Parathyroid adenoma (tissue), 2 donors: ENCODE measurements at regions not wholly inside any gene's neighbourhood (a gene's known extent, or its start where the extent isn't known, plus 50 kb on each side); places are given as distances from the start of the nearest gene placed in this dataset.
"Not testable (repeated sequence)": the region's sequence is repeated elsewhere in the genome, so short reads cannot be mapped to it uniquely, and the experiment has no call there.

Experiments
- H2AFZ ChIP-seq: fragments of 300-600 bp; sonication (generic); one replicate; pipeline ENCODE4 v1.7.0; 2017; ENCODE audit warnings: antibody characterized with exemption, mild to moderate bottlenecking
- H3K27ac ChIP-seq: fragments of 300-600 bp; sonication (generic); one replicate; pipeline ENCODE4 v1.7.0; 2017
- H3K27me3 ChIP-seq: fragments of 300-600 bp; sonication (generic); one replicate; pipeline ENCODE4 v1.7.0; 2017; ENCODE audit warnings: low read length; ENCODE audit not compliant: control insufficient read depth, insufficient read depth
- H3K36me3 ChIP-seq: fragments of 300-600 bp; sonication (generic); one replicate; pipeline ENCODE4 v1.7.0; 2017; ENCODE audit warnings: low read length; ENCODE audit not compliant: control insufficient read depth, insufficient read depth
- H3K4me1 ChIP-seq: fragments of 300-600 bp; sonication (generic); one replicate; pipeline ENCODE4 v1.7.0; 2017; ENCODE audit warnings: control low read depth
- H3K4me2 ChIP-seq: fragments of 300-600 bp; sonication (generic); one replicate; pipeline ENCODE4 v1.7.0; 2017; ENCODE audit warnings: low read length
- H3K4me3 ChIP-seq: fragments of 300-600 bp; sonication (generic); one replicate; pipeline ENCODE4 v1.7.0; 2017; ENCODE audit warnings: low read depth, low read length
- H3K79me2 ChIP-seq: fragments of 300-600 bp; sonication (generic); one replicate; pipeline ENCODE4 v1.7.0; 2017; ENCODE audit warnings: control low read depth
- H3K9ac ChIP-seq: fragments of 300-600 bp; sonication (generic); one replicate; pipeline ENCODE4 v1.7.0; 2017; ENCODE audit warnings: mild to moderate bottlenecking
- H3K9me3 ChIP-seq: fragments of 300-600 bp; sonication (generic); one replicate; pipeline ENCODE4 v1.7.0; 2017; ENCODE audit warnings: low read length; ENCODE audit not compliant: control insufficient read depth
- TF ChIP-seq, protein P1 (sequence below): fragments of 300-600 bp; sonication (generic); IDR thresholded peaks from one replicate; pipeline ENCODE4 v1.7.0; 2017; ENCODE audit warnings: antibody characterized with exemption, mild to moderate bottlenecking
- donor health status: primary hyperparathyroidism.

DNA sequence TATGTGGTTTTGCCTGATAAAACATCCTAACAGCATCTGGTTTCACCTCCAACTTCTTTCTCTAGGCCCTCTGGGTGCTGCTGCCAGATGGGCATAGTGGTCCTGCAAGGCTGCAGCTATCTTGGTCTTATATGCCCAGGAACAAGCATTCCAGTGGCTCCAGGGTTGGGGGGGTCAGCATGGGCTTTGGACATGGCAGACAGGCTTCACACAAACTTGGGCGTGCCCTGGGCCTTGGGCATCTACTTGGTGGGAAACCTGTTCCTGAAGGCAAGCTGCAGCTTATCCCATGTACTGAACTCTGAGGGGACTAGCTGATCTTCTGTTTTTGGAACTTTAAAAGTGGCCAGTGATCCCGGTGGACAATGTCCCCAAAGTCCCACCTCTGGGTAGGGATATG lies 54.9 kb upstream of the ZNF678 start:
- H3K4me1 ChIP-seq: no peaks in the 10 kb centered on the region
- no peak overlapping the region for H3K4me2 ChIP-seq
- no peak overlapping the region for H2AFZ ChIP-seq
- H3K4me3 ChIP-seq: no peak overlapping the region
- H3K9ac ChIP-seq: no peak overlapping the region
- no peaks in the 10 kb centered on the region for H3K9me3 ChIP-seq
- TF ChIP-seq, protein P1, sequence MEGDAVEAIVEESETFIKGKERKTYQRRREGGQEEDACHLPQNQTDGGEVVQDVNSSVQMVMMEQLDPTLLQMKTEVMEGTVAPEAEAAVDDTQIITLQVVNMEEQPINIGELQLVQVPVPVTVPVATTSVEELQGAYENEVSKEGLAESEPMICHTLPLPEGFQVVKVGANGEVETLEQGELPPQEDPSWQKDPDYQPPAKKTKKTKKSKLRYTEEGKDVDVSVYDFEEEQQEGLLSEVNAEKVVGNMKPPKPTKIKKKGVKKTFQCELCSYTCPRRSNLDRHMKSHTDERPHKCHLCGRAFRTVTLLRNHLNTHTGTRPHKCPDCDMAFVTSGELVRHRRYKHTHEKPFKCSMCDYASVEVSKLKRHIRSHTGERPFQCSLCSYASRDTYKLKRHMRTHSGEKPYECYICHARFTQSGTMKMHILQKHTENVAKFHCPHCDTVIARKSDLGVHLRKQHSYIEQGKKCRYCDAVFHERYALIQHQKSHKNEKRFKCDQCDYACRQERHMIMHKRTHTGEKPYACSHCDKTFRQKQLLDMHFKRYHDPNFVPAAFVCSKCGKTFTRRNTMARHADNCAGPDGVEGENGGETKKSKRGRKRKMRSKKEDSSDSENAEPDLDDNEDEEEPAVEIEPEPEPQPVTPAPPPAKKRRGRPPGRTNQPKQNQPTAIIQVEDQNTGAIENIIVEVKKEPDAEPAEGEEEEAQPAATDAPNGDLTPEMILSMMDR: no peak
- H3K36me3 ChIP-seq: no peaks in the 10 kb centered on the region
- no peaks in the 10 kb centered on the region for H3K79me2 ChIP-seq
- no peak overlapping the region for H3K27ac ChIP-seq
- no peaks in the 10 kb centered on the region for H3K27me3 ChIP-seq

DNA sequence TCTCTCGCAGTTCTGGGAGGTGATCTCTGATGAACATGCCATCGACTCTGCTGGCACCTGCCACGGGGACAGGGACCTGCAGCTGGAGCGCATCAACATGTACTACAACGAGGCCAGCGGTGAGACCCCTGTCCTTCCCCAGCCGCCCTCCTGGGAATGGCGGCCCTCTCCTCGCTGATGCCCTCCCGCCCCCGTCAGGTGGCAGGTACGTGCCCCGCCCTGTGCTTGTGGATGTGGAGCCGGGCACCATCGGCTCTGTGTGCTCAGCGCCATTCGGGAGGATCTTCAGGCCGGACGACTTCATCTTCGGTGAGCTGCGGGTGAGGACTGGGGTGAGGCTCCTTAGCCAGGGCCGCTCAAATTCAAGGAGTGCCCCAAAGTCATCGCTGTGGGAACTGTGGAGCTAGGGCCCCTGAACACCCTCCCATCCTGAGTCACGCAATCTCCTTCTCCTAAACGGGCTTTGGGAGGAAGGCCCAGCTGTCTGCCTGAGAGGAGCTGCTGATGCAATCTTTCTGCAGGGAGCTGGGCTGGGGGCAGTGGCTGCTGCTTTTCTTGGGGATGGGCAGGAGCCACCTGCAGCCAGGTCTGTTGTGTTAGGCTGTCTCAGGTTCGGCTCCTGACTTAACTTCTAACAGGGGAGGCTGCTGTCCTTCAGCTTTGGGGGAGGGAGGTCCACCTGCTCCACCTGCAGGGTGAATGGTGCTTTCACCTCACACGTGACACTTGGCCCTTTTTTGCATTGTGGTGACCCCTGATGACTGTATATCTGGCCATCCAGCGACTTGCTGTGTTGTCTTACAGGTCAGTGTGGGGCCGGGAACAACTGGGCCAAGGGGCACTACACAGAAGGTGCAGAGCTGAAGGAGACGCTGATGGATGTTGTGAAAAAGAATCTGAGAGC lies 56.6 kb upstream of the ZNF678 start:
- not testable (repeated sequence) for H3K4me3 ChIP-seq, H3K79me2 ChIP-seq

DNA sequence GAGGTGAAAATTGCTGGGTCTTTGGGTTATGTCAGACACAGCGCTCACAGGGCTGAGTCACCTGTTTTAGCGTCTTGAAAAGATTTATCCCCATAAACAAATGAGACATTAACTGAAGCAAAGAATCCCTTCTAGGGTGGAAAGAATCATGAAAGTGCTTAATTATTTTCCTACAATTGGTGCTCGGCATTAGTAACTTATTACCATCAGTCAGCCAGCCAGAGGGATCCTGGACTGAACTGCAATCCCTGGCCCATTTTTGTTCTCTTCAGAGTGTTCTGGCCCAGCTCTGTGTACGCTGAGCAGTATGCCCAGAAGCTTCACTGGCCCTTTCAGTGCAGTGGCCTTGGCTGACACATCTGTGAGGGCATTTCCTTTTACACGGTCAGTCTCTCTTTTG lies 67.3 kb upstream of the ZNF678 start:
- not testable (repeated sequence) for H2AFZ ChIP-seq, H3K9ac ChIP-seq, H3K4me1 ChIP-seq, H3K79me2 ChIP-seq, H3K4me3 ChIP-seq, H3K27me3 ChIP-seq, H3K27ac ChIP-seq, H3K4me2 ChIP-seq, H3K36me3 ChIP-seq, H3K9me3 ChIP-seq

More for the DNA sequence above, 56.6 kb upstream of the ZNF678 start:
- H3K4me1 ChIP-seq, H3K27ac ChIP-seq, H3K27me3 ChIP-seq, H3K9me3 ChIP-seq, H2AFZ ChIP-seq, H3K4me2 ChIP-seq, H3K9ac ChIP-seq, H3K36me3 ChIP-seq: not testable (repeated sequence)

DNA sequence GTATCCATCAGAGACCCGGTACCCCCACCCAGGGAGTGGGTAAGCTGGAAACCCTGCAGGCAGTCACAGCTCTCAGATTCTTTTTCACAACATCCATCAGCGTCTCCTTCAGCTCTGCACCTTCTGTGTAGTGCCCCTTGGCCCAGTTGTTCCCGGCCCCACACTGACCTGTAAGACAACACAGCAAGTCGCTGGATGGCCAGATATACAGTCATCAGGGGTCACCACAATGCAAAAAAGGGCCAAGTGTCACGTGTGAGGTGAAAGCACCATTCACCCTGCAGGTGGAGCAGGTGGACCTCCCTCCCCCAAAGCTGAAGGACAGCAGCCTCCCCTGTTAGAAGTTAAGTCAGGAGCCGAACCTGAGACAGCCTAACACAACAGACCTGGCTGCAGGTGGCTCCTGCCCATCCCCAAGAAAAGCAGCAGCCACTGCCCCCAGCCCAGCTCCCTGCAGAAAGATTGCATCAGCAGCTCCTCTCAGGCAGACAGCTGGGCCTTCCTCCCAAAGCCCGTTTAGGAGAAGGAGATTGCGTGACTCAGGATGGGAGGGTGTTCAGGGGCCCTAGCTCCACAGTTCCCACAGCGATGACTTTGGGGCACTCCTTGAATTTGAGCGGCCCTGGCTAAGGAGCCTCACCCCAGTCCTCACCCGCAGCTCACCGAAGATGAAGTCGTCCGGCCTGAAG lies 69.3 kb upstream of the ZNF678 start:
- not testable (repeated sequence) for H3K27me3 ChIP-seq, H2AFZ ChIP-seq, H3K27ac ChIP-seq, H3K36me3 ChIP-seq, H3K4me2 ChIP-seq, H3K9me3 ChIP-seq, H3K79me2 ChIP-seq, H3K4me3 ChIP-seq, H3K9ac ChIP-seq, H3K4me1 ChIP-seq

DNA sequence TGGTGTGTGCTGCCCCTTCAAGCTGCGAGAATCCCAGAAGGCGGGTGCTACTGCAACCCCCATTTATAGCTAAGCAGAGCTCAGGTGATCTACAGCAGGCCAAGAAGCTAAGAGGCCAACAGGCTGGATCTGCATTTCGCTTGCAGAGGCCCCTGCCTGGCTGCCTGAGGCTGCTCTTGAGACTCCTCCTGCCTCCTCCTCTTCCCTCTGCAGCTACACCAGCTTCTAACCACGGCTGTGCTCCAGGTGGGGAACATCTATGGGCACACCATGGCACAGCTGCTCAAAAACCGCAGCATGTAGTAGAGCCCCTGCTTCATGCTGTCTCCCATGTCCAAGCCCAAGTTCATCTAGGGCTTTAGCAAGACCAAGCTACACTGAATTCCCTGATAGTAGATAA lies 72.9 kb upstream of the ZNF678 start:
- Histone ChIP-seq H3K4me1 (no peaks in the 10 kb centered on the region), H3K27me3 (no peaks in the 10 kb centered on the region), H3K4me2 (no peak overlapping the region), H3K9me3 (no peaks in the 10 kb centered on the region), H2AFZ (no peak overlapping the region), H3K27ac (no peak overlapping the region), H3K36me3 (no peaks in the 10 kb centered on the region), H3K79me2 (no peaks in the 10 kb centered on the region), H3K4me3 (no peak overlapping the region), H3K9ac (no peak overlapping the region)
- TF ChIP-seq, protein P1: no peak

DNA sequence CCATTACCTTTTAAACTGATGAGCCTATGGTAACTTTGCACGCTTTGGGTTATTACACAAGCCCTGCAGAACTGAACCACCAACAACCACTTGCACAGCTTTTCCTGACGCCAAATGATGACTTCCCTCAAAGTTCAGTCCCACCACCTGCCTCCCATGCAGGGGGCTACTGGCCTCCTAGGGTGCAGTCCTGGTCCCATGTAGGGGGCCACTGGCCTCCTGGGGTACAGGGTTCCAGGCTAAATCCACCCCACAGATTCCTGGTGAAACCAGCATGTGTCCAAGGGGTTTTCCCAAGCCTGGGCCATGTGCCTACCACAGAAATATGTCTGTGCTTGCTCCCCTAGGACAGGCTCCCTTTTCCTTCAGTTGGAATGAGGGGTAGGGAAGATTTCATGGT lies 73.4 kb upstream of the ZNF678 start:
- Histone ChIP-seq H3K9me3 (no peaks in the 10 kb centered on the region), H3K4me3 (no peak overlapping the region), H3K36me3 (no peaks in the 10 kb centered on the region), H3K27ac (no peak overlapping the region), H3K79me2 (no peaks in the 10 kb centered on the region), H2AFZ (no peak overlapping the region), H3K9ac (no peak overlapping the region), H3K4me2 (no peak overlapping the region), H3K27me3 (no peaks in the 10 kb centered on the region), H3K4me1 (no peaks in the 10 kb centered on the region)
- TF ChIP-seq, protein P1: no peak
